GM12878 (cell line): ENCODE measurements at regions not wholly inside any gene's neighbourhood (a gene's known extent, or its start where the extent isn't known, plus 50 kb on each side); places are given as distances from the start of the nearest gene placed in this dataset.

ENCODE experiments used
- ATAC-seq: fragments of 200-7000 bp; cut with Tn5 transposase; 3 replicates; pipeline ENCODE4 v1.9.1; 2020; ENCODE audit warnings: mild to moderate bottlenecking, moderate library complexity
- BruUV-seq: library from RNA; stranded (reverse); fragments of 400-500 nt; replicated peaks from 2 replicates; lab custom pipeline; 2021; lab: Mats Ljungman, UMichigan
- CTCF ChIA-PET: fragments of 300-600 bp; sonication (Branson Sonifier 250); formaldehyde crosslinking; extraction: SDS; loops from one replicate; lab custom pipeline; 2021; ENCODE audit warnings: inconsistent platforms; lab: Yijun Ruan, JAX
- POLR2A ChIA-PET: fragments of 350-600 bp; formaldehyde crosslinking; extraction: SDS; loops from one replicate; lab custom pipeline; 2021; ENCODE audit warnings: inconsistent platforms; lab: Charles Lee
- RAD21 ChIA-PET: fragments of 300-600 bp; sonication (Branson Sonifier 250); formaldehyde crosslinking; loops from one replicate; lab custom pipeline; 2023; ENCODE audit warnings: antibody characterized with exemption; ENCODE audit not compliant: unreplicated experiment; lab: Charles Lee
- SMC1A ChIA-PET: fragments of 300-600 bp; sonication (Branson Sonifier 250); formaldehyde crosslinking; loops from one replicate; lab custom pipeline; 2023; ENCODE audit not compliant: unreplicated experiment, uncharacterized antibody; lab: Charles Lee
- DNase-seq: peaks from one replicate; pipeline ENCODE4 v3.0.0-alpha.2; 2011; ENCODE audit warnings: low read depth, low spot score
- FAIRE-seq: peaks from 3 replicates; lab custom pipeline; 2011; peaks lifted over from hg19 to GRCh38; lab: Jason Lieb, UNC
- H2AFZ ChIP-seq: 2 replicates; pipeline ENCODE4 v1.6.0; 2011; ENCODE audit warnings: low read depth, low read length, control low read depth; ENCODE audit not compliant: control insufficient read depth
- H3K27ac ChIP-seq: 2 replicates; pipeline ENCODE4 v1.5.1; 2011; ENCODE audit warnings: control low read depth; ENCODE audit not compliant: control insufficient read depth, insufficient read depth
- H3K27me3 ChIP-seq, 2 experiments: replicated peaks in 1 of 2; 2 replicates each; pipeline versions ENCODE4 v1.6.0 to v1.6.1; 2011; ENCODE audit warnings: low read length in 1 of 2; ENCODE audit not compliant: control insufficient read depth in 2 of 2, insufficient read depth in 2 of 2
- H3K36me3 ChIP-seq, 2 experiments: 2 replicates each; pipeline ENCODE4 v1.5.1; 2011; ENCODE audit warnings: low read length in 1 of 2; ENCODE audit not compliant: control insufficient read depth in 2 of 2, insufficient read depth in 2 of 2
- H3K4me1 ChIP-seq: 2 replicates; pipeline ENCODE4 v1.6.1; 2011; ENCODE audit warnings: mild to moderate bottlenecking, low read length, moderate library complexity, mixed read lengths; ENCODE audit not compliant: control insufficient read depth, insufficient read depth
- H3K4me2 ChIP-seq: 2 replicates; pipeline ENCODE4 v1.6.0; 2011; ENCODE audit warnings: control low read depth; ENCODE audit not compliant: control insufficient read depth, insufficient read depth
- H3K4me3 ChIP-seq: fragments of 200-600 bp; sonication (generic); 2 replicates; pipeline ENCODE4 v1.5.1; 2016
- H3K79me2 ChIP-seq: 2 replicates; pipeline ENCODE4 v1.6.0; 2011; ENCODE audit warnings: low read length; ENCODE audit not compliant: control insufficient read depth, insufficient read depth
- H3K9ac ChIP-seq: 2 replicates; pipeline ENCODE4 v1.8.0; 2011; ENCODE audit warnings: low read length, control low read depth, mixed read lengths; ENCODE audit not compliant: control insufficient read depth, insufficient read depth
- H3K9me3 ChIP-seq: replicated peaks from 3 replicates; pipeline ENCODE4 v1.5.1; 2011; ENCODE audit warnings: mild to moderate bottlenecking, low read length; ENCODE audit not compliant: control insufficient read depth, insufficient read depth
- H4K20me1 ChIP-seq: 2 replicates; pipeline ENCODE4 v1.6.0; 2011; ENCODE audit not compliant: control insufficient read depth, insufficient read depth
- ASH2L ChIP-seq: fragments of 300-600, 200-600 bp; sonication (generic); IDR thresholded peaks from 2 replicates; pipeline ENCODE4 v1.6.1; 2017; ENCODE audit warnings: low read depth, mild to moderate bottlenecking, borderline replicate concordance
- BCL3 ChIP-seq: IDR thresholded peaks from 2 replicates; pipeline ENCODE4 v1.6.1; 2011; ENCODE audit warnings: borderline replicate concordance, low read depth, mild to moderate bottlenecking, moderate library complexity, low read length; ENCODE audit not compliant: insufficient read depth, poor library complexity, severe bottlenecking
- CBX3 ChIP-seq: fragments of 200-600 bp; sonication (generic); IDR thresholded peaks from 2 replicates; pipeline ENCODE4 v1.6.1; 2016; ENCODE audit warnings: low read depth, borderline replicate concordance
- IKZF1 ChIP-seq: fragments of 450-650 bp; conservative IDR thresholded peaks from 2 replicates; pipeline ENCODE4 v1.6.1; 2017; ENCODE audit warnings: antibody characterized with exemption, mild to moderate bottlenecking
- JUND ChIP-seq: IDR thresholded peaks from 2 replicates; pipeline ENCODE4 v1.6.1; 2012; ENCODE audit warnings: low read depth, mild to moderate bottlenecking, low read length, improper control_type of control experiment, moderate library complexity
- KAT2A ChIP-seq: conservative IDR thresholded peaks from 2 replicates; pipeline ENCODE4 v1.6.1; 2011; ENCODE audit warnings: low read depth, low read length; ENCODE audit not compliant: control insufficient read depth
- KLF5 ChIP-seq: fragments of 450-650 bp; IDR thresholded peaks from 2 replicates; pipeline ENCODE4 v1.6.1; 2014; ENCODE audit warnings: mild to moderate bottlenecking; ENCODE audit not compliant: partially characterized antibody
- MTA3 ChIP-seq: IDR thresholded peaks from 2 replicates; pipeline ENCODE4 v1.6.1; 2012; ENCODE audit warnings: low read length, inconsistent platforms, borderline replicate concordance
- NR2F1 ChIP-seq: fragments of 450-650 bp; conservative IDR thresholded peaks from 2 replicates; pipeline ENCODE4 v1.6.1; 2017; ENCODE audit warnings: mild to moderate bottlenecking
- POLR2A ChIP-seq: IDR thresholded peaks from 2 replicates; pipeline ENCODE4 v1.6.1; 2011; ENCODE audit warnings: low read depth, mild to moderate bottlenecking, low read length
- RUNX3 ChIP-seq: IDR thresholded peaks from 2 replicates; pipeline ENCODE4 v1.6.1; 2012; ENCODE audit warnings: low read length, inconsistent platforms
- SIN3A ChIP-seq: IDR thresholded peaks from 2 replicates; pipeline ENCODE4 v1.6.1; 2012; ENCODE audit warnings: low read depth, low read length, improper control_type of control experiment
- ZNF622 ChIP-seq: fragments of 450-650 bp; IDR thresholded peaks from 2 replicates; pipeline ENCODE4 v1.6.1; 2017; ENCODE audit warnings: mild to moderate bottlenecking, inconsistent platforms
- WGBS: methylation state at CpG from one replicate; pipeline ENCODE4 v1.1.6; 2016; ENCODE audit warnings: low lambda C conversion rate; ENCODE audit not compliant: insufficient replicate concordance, insufficient coverage; ENCODE audit errors: missing lambda C conversion rate; 5-methylcytosine and 5-hydroxymethylcytosine counted together
- in situ Hi-C: fragments of 300-500 bp; cut with MboI; formaldehyde crosslinking; loops from 9 replicates; pipeline ENCODE4 v1.14.3; 2018; ENCODE audit warnings: mixed read lengths
- intact Hi-C: fragments of 100-400 bp; cut with micrococcal nuclease; formaldehyde crosslinking; loops from one replicate; pipeline ENCODE4 v1.14.2; 2022; ENCODE audit not compliant: unreplicated experiment

GRCh38 chr1:209227941-209228340 is 355.6 kb upstream of the CAMK1G start:
- no peak for TF ChIP-seq RUNX3
- no peak for TF ChIP-seq KLF5
- TF ChIP-seq JUND: no peak
- no peak for TF ChIP-seq ZNF622
- no peak for TF ChIP-seq SIN3A
- no peak for TF ChIP-seq ASH2L
- no peak for TF ChIP-seq CBX3
- TF ChIP-seq POLR2A: no peak
- no peaks in the 10 kb centered on the region for H4K20me1 ChIP-seq
- 42% methylated on average over 3 of the region's 3 CpGs for whole genome bisulfite sequencing
- no peaks in the 10 kb centered on the region for H3K36me3 ChIP-seq
- H3K79me2 ChIP-seq: no peaks in the 10 kb centered on the region
- H3K4me3 ChIP-seq: no peak overlapping the region
- no peaks in the 10 kb centered on the region for H3K4me1 ChIP-seq
- no peak overlapping the region for H3K27ac ChIP-seq
- CTCF ChIA-PET: interaction anchor here (0.6 kb wide), 1 partner anchor 50 kb away, joined by 3 read pairs; no protein-coding TSS in a partner anchor
- H3K9ac ChIP-seq: no peak overlapping the region
- H3K9me3 ChIP-seq: no peaks in the 10 kb centered on the region; the same call in 2 of the 3 replicates
- no peak for FAIRE-seq
- POLR2A ChIA-PET: no interaction called here
- no peak overlapping the region for H2AFZ ChIP-seq
- no peak for DNase-seq
- intact Hi-C loops: no loop called here
- no TSS peak for BruUV-seq
- RAD21 ChIA-PET: no interaction called here
- ATAC-seq: no peak
- H3K27me3 ChIP-seq: no peaks in the 10 kb centered on the region
- in situ Hi-C loops: no loop called here
- H3K4me2 ChIP-seq: no peak overlapping the region
- SMC1A ChIA-PET: interaction anchor here (1.5 kb wide), 1 partner anchor 12 kb away, joined by 4 read pairs; no protein-coding TSS in a partner anchor

GRCh38 chr1:209229494-209230061 is 353.9 kb upstream of the CAMK1G start:
- no TSS peak for BruUV-seq
- no peaks in the 10 kb centered on the region for H3K4me1 ChIP-seq
- 19% methylated on average over 3 of the region's 3 CpGs for WGBS
- in situ Hi-C loops (no loop called here), intact Hi-C loops (no loop called here)
- DNase-seq: no peak
- H3K4me3 ChIP-seq: no peak overlapping the region
- H3K27me3 ChIP-seq: no peaks in the 10 kb centered on the region
- no peak for FAIRE-seq
- ATAC-seq: no peak
- ChIA-PET CTCF (interaction anchor here (1.4 kb wide), 1 partner anchor 19 kb away, joined by 3 read pairs; no protein-coding TSS in a partner anchor), POLR2A (no interaction called here), RAD21 (no interaction called here), SMC1A (no interaction called here)
- TF ChIP-seq BCL3: no peak
- no peak for TF ChIP-seq MTA3
- TF ChIP-seq NR2F1: no peak
- no peak for TF ChIP-seq KAT2A
- TF ChIP-seq IKZF1: no peak
- H4K20me1 ChIP-seq: no peaks in the 10 kb centered on the region
- H3K9ac ChIP-seq: no peak overlapping the region
- H3K79me2 ChIP-seq: no peaks in the 10 kb centered on the region
- H3K9me3 ChIP-seq: no peaks in the 10 kb centered on the region; the same call in 2 of the 3 replicates
- H3K4me2 ChIP-seq: no peak overlapping the region
- no peaks in the 10 kb centered on the region for H3K36me3 ChIP-seq
- no peak overlapping the region for H2AFZ ChIP-seq
- no peak overlapping the region for H3K27ac ChIP-seq
